Endothelial cell of umbilical vein (primary cell): ENCODE measurements at regions not wholly inside any gene's neighbourhood (a gene's known extent, or its start where the extent isn't known, plus 50 kb on each side); places are given as distances from the start of the nearest gene placed in this dataset.

ENCODE experiments used
- BruUV-seq: library from RNA; stranded (reverse); fragments of 400-500 nt; replicated peaks from 2 replicates; lab custom pipeline; 2021; lab: Mats Ljungman, UMichigan
- CTCF ChIA-PET: fragments of 300-600, 350-600 bp; sonication (Branson Sonifier 250); formaldehyde crosslinking; loops from one replicate; lab custom pipeline; 2021; ENCODE audit warnings: antibody characterized with exemption, inconsistent platforms; lab: Charles Lee
- POLR2A ChIA-PET: fragments of 300-600, 350-600 bp; sonication (Branson Sonifier 250); formaldehyde crosslinking; loops from one replicate; lab custom pipeline; 2021; ENCODE audit warnings: antibody characterized with exemption, inconsistent platforms; lab: Charles Lee
- DNase-seq: peaks from one replicate; pipeline ENCODE4 v3.0.0-alpha.2; 2011; ENCODE audit warnings: low read depth, low spot score
- FAIRE-seq: peaks from 2 replicates; lab custom pipeline; 2011; peaks lifted over from hg19 to GRCh38; lab: Jason Lieb, UNC
- H2AFZ ChIP-seq: 2 replicates; pipeline ENCODE4 v1.6.0; 2012; ENCODE audit warnings: low read depth, low read length, control low read depth, inconsistent platforms
- H3K27ac ChIP-seq: 2 replicates; pipeline ENCODE4 v1.5.1; 2011; ENCODE audit warnings: low read depth, mild to moderate bottlenecking, control low read depth, low read length, moderate library complexity; ENCODE audit not compliant: insufficient read depth
- H3K27me3 ChIP-seq, 2 experiments: 2 replicates each; pipeline versions ENCODE4 v1.6.0 to v1.6.1; 2011; ENCODE audit warnings: low read length in 2 of 2, mixed read lengths in 1 of 2; ENCODE audit not compliant: control insufficient read depth in 2 of 2, insufficient read depth in 2 of 2
- H3K36me3 ChIP-seq, 2 experiments: 2 replicates in 1 of 2; 3 replicates in 1 of 2; pipeline ENCODE4 v1.5.1; 2011; ENCODE audit warnings: low read length in 2 of 2, mild to moderate bottlenecking in 1 of 2, moderate library complexity in 1 of 2; ENCODE audit not compliant: control insufficient read depth in 2 of 2, insufficient read depth in 2 of 2; ENCODE audit errors: extremely low read depth in 1 of 2
- H3K4me1 ChIP-seq: 3 replicates; pipeline ENCODE4 v1.5.1; 2011; ENCODE audit warnings: mild to moderate bottlenecking, low read length; ENCODE audit not compliant: control insufficient read depth, insufficient read depth; ENCODE audit errors: extremely low read depth
- H3K4me2 ChIP-seq: 2 replicates; pipeline ENCODE4 v1.6.1; 2011; ENCODE audit warnings: low read length, control low read depth, mixed read lengths; ENCODE audit not compliant: insufficient read depth
- H3K4me3 ChIP-seq, 3 experiments: fragments of 200-600 bp in 1 of 3; sonication (generic), shearing (Covaris generic) in 1 of 3; replicated peaks in 1 of 3; 2 replicates each; pipeline ENCODE4 v1.5.1; 2011 to 2016; ENCODE audit warnings: control low read depth in 3 of 3, low read length in 3 of 3, mild to moderate bottlenecking in 2 of 3, inconsistent platforms in 1 of 3, low read depth in 1 of 3, moderate library complexity in 1 of 3; ENCODE audit not compliant: insufficient read depth in 1 of 3
- H3K79me2 ChIP-seq: 2 replicates; pipeline ENCODE4 v1.6.0; 2012; ENCODE audit warnings: low read length, inconsistent platforms; ENCODE audit not compliant: control insufficient read depth, insufficient read depth
- H3K9ac ChIP-seq: replicated peaks from 2 replicates; pipeline ENCODE3; 2011; ENCODE audit warnings: low read length, control low read depth; ENCODE audit not compliant: insufficient read depth; ENCODE audit errors: extremely low read depth
- H3K9me1 ChIP-seq: replicated peaks from 3 replicates; pipeline ENCODE4 v1.6.0; 2011; ENCODE audit warnings: mild to moderate bottlenecking, low read length; ENCODE audit not compliant: control insufficient read depth, insufficient read depth; ENCODE audit errors: extremely low read depth
- H3K9me3 ChIP-seq: replicated peaks from 2 replicates; pipeline ENCODE4 v1.5.1; 2012; ENCODE audit warnings: low read length, inconsistent platforms; ENCODE audit not compliant: control insufficient read depth, insufficient read depth
- H4K20me1 ChIP-seq: replicated peaks from 2 replicates; pipeline ENCODE3; 2011; ENCODE audit warnings: mild to moderate bottlenecking, low read length; ENCODE audit not compliant: control insufficient read depth, insufficient read depth; ENCODE audit errors: extremely low read depth
- EZH2 ChIP-seq: IDR thresholded peaks from 2 replicates; pipeline ENCODE4 v1.6.1; 2012; ENCODE audit warnings: borderline replicate concordance, low read depth, mild to moderate bottlenecking, moderate library complexity, low read length, inconsistent platforms; ENCODE audit not compliant: severe bottlenecking
- FOS ChIP-seq: IDR thresholded peaks from 2 replicates; pipeline ENCODE4 v1.6.1; 2011; ENCODE audit warnings: mild to moderate bottlenecking, low read length, moderate library complexity, borderline replicate concordance; ENCODE audit not compliant: insufficient read depth
- GATA2 ChIP-seq: IDR thresholded peaks from 2 replicates; pipeline ENCODE4 v1.7.0; 2011; ENCODE audit warnings: low read depth, mild to moderate bottlenecking, moderate library complexity, mixed read lengths, low read length; ENCODE audit not compliant: insufficient read length, insufficient read depth
- JUN ChIP-seq: IDR thresholded peaks from 2 replicates; pipeline ENCODE4 v1.6.1; 2011; ENCODE audit warnings: borderline replicate concordance, low read depth; ENCODE audit not compliant: insufficient read length, insufficient read depth
- MYC ChIP-seq: IDR thresholded peaks from one replicate; pipeline ENCODE4 v1.6.1; 2011; ENCODE audit warnings: mild to moderate bottlenecking, low read depth, low read length
- POLR2A ChIP-seq: IDR thresholded peaks from 2 replicates; pipeline ENCODE4 v1.6.1; 2012; ENCODE audit warnings: low read depth, mild to moderate bottlenecking, control low read depth, low read length
- dilution Hi-C: fragments of 300-500 bp; cut with MboI; formaldehyde crosslinking; loops from one replicate; pipeline ENCODE4 v1.15.0; 2019; ENCODE audit warnings: low sequenced_read_pairs; ENCODE audit not compliant: extremely low pct_ligation_motif_present
- intact Hi-C: fragments of 100-400 bp; cut with micrococcal nuclease; formaldehyde crosslinking; loops from one replicate; pipeline ENCODE4 v1.10.0; 2022
- TF ChIP-seq, protein P1 (sequence below): IDR thresholded peaks from 2 replicates; pipeline ENCODE4 v1.6.1; 2011; ENCODE audit not compliant: insufficient read depth, insufficient read length
- TF ChIP-seq, protein P2 (sequence below), 2 donors: IDR thresholded peaks; 1 replicate in 1 of 2; 2 replicates in 1 of 2; pipeline ENCODE4 v1.5.1; 2011; ENCODE audit warnings: low read length in 2 of 2, mild to moderate bottlenecking in 2 of 2, moderate library complexity in 2 of 2, control low read depth in 1 of 2, inconsistent platforms in 1 of 2, low read depth in 1 of 2; ENCODE audit not compliant: insufficient read depth in 1 of 2; ENCODE audit errors: extremely low read depth in 1 of 2

GRCh38 chr3:135444058-135444457 lies 521.5 kb upstream of the PPP2R3A start:
- H3K27ac ChIP-seq = no peak overlapping the region
- H3K9me3 ChIP-seq = peaks cover 3% of the 10 kb centered on the region
- no peak overlapping the region for H2AFZ ChIP-seq
- intact Hi-C loops = no loop called here
- ChIA-PET CTCF (no interaction called here), POLR2A (no interaction called here)
- no peaks in the 10 kb centered on the region for H3K36me3 ChIP-seq
- H3K9me1 ChIP-seq = no peaks in the 10 kb centered on the region
- no peak for DNase-seq
- dilution Hi-C loops = no loop called here
- no TSS peak for BruUV-seq
- H3K4me3 ChIP-seq = no peak overlapping the region
- H3K9ac ChIP-seq = no peak overlapping the region
- TF ChIP-seq JUN (no peak), MYC (no peak), GATA2 (no peak), EZH2 (no peak), FOS (no peak), POLR2A (no peak)
- TF ChIP-seq, protein P1, sequence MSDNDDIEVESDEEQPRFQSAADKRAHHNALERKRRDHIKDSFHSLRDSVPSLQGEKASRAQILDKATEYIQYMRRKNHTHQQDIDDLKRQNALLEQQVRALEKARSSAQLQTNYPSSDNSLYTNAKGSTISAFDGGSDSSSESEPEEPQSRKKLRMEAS = no peak
- TF ChIP-seq, protein P2, sequence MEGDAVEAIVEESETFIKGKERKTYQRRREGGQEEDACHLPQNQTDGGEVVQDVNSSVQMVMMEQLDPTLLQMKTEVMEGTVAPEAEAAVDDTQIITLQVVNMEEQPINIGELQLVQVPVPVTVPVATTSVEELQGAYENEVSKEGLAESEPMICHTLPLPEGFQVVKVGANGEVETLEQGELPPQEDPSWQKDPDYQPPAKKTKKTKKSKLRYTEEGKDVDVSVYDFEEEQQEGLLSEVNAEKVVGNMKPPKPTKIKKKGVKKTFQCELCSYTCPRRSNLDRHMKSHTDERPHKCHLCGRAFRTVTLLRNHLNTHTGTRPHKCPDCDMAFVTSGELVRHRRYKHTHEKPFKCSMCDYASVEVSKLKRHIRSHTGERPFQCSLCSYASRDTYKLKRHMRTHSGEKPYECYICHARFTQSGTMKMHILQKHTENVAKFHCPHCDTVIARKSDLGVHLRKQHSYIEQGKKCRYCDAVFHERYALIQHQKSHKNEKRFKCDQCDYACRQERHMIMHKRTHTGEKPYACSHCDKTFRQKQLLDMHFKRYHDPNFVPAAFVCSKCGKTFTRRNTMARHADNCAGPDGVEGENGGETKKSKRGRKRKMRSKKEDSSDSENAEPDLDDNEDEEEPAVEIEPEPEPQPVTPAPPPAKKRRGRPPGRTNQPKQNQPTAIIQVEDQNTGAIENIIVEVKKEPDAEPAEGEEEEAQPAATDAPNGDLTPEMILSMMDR (IDR thresholded peaks at IDR 0.05; ENCODE audit: extremely low read depth in 1 of 2, insufficient read depth in 1 of 2, low read depth in 1 of 2, low read length in 2 of 2) = no peak
- no peaks in the 10 kb centered on the region for H3K79me2 ChIP-seq
- no peak overlapping the region for H3K4me2 ChIP-seq
- no peaks in the 10 kb centered on the region for H4K20me1 ChIP-seq
- no peaks in the 10 kb centered on the region for H3K4me1 ChIP-seq
- FAIRE-seq = no peak
- no peaks in the 10 kb centered on the region for H3K27me3 ChIP-seq
